Breast epithelium (tissue), 3 donors: ENCODE measurements at regions not wholly inside any gene's neighbourhood (a gene's known extent, or its start where the extent isn't known, plus 50 kb on each side); places are given as distances from the start of the nearest gene placed in this dataset.

Experiments used
- POLR2A ChIP-seq: fragments of 450-650 bp; IDR thresholded peaks from one replicate; pipeline ENCODE4 v1.6.1; 2016; ENCODE audit warnings: antibody characterized with exemption, mild to moderate bottlenecking, moderate library complexity
- TF ChIP-seq, protein P1 (sequence below), 3 donors: fragments of 450-650 bp; IDR thresholded peaks; one replicate each; pipeline ENCODE4 v1.5.1; 2016 to 2017; ENCODE audit warnings: antibody characterized with exemption in 3 of 3, mild to moderate bottlenecking in 3 of 3, moderate library complexity in 3 of 3

DNA sequence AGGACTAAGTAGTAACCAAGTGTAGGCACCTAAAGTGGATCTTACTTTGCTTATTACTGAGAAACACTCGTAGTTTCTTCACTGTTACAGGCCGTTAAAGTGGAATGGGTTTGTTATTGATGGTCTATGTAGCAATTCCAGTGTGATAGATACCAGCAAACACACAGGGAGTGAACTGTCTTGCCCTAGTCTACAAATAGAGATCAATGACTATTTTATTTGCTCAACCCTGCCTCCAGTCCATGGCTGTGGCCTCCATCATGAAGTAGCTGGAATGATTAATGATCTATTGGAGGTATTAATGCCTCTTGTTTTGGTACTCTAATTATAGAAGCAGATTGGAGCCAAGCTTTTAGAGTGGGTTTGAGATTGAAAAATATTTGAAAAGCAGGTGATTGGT lies 362.7 kb upstream of the AZI2 start:
- TF ChIP-seq, protein P1, sequence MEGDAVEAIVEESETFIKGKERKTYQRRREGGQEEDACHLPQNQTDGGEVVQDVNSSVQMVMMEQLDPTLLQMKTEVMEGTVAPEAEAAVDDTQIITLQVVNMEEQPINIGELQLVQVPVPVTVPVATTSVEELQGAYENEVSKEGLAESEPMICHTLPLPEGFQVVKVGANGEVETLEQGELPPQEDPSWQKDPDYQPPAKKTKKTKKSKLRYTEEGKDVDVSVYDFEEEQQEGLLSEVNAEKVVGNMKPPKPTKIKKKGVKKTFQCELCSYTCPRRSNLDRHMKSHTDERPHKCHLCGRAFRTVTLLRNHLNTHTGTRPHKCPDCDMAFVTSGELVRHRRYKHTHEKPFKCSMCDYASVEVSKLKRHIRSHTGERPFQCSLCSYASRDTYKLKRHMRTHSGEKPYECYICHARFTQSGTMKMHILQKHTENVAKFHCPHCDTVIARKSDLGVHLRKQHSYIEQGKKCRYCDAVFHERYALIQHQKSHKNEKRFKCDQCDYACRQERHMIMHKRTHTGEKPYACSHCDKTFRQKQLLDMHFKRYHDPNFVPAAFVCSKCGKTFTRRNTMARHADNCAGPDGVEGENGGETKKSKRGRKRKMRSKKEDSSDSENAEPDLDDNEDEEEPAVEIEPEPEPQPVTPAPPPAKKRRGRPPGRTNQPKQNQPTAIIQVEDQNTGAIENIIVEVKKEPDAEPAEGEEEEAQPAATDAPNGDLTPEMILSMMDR (IDR thresholded peaks at IDR 0.05) = no peak
- no peak for TF ChIP-seq POLR2A
